COLO829 (cell line): ENCODE measurements at regions not wholly inside any gene's neighbourhood (a gene's known extent, or its start where the extent isn't known, plus 50 kb on each side); places are given as distances from the start of the nearest gene placed in this dataset.

Experiments used
- DNase-seq: peaks from one replicate; pipeline ENCODE4 v3.0.0; 2012; ENCODE audit warnings: low spot score

DNA sequence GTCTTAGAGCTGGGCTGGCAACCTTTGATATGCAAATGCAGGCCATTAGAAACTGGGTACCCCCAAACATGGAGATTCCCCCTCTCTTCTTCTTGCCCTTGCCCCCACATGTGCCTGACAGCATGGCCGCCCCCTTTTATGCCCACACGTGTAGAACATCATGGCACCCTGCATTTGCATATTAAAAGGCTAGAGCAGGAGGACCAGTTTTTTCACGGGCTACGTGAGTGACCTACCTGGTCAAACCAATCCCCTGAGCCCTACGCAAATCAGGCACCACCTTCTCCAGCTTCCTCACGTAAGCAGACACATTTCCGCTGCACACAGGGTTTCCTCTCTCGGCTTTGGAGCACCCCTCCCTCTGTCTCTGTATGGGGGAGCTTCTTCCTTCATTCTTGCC lies 110.9 kb upstream of the COPS8 start:
- no peak for DNase-seq

DNA sequence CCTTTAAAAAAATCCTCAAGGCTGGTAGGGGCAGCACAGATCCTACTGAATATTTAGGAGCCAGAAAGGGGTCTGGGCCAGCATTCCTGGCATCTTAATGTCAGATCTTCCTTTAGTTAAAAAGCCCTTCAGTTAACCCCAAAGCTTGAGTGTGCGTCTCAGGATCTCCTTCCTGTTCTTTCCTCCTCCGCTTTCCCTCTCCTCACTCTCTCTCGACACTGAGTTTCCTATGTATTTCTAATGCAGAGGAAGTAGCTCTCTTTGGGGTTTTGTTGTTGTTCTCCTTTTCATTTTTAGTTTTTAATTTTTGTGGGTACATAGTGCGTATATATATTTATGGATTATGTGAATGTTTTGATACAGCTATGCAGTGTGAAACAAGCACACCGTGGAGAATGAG lies 109.9 kb upstream of the COPS8 start:
- no peak for DNase-seq

DNA sequence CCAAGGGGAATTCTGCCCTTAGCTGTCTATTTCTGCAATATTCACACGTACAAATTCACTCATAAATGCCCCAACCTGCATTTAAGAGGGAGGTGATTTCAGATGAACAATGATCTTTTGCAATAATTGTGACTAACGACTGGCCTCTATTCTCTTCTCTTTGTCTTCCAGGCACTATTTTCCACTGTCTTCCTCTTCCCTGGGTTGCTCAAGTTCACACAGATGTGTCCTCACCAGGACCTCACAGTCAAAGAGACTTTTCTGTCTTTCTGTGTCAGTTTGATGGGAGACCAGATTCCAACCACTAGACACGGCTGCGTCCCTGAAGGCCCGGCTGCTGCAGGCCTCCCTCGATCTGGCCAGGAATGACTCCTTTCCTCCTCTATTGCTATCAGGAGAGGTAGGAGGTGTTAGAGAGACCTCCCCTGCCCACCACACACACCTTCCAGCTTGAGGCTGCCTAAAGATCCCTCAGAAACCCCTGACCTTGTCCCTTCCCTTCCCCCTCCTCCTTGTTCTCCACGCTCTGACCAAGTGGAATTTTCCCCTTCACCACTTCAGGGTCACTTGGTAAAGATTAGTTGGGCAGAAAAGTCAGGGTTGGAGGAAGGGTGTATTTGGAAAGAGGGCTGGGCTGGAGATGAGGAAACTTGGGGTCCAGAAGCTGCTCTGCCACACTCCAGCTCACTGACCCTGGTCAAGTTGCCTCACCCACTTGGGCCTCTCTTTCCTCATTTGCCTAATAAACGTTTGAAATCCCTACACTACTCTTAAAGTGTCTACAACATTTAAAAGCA lies 109.2 kb upstream of the COPS8 start:
- no peak for DNase-seq

DNA sequence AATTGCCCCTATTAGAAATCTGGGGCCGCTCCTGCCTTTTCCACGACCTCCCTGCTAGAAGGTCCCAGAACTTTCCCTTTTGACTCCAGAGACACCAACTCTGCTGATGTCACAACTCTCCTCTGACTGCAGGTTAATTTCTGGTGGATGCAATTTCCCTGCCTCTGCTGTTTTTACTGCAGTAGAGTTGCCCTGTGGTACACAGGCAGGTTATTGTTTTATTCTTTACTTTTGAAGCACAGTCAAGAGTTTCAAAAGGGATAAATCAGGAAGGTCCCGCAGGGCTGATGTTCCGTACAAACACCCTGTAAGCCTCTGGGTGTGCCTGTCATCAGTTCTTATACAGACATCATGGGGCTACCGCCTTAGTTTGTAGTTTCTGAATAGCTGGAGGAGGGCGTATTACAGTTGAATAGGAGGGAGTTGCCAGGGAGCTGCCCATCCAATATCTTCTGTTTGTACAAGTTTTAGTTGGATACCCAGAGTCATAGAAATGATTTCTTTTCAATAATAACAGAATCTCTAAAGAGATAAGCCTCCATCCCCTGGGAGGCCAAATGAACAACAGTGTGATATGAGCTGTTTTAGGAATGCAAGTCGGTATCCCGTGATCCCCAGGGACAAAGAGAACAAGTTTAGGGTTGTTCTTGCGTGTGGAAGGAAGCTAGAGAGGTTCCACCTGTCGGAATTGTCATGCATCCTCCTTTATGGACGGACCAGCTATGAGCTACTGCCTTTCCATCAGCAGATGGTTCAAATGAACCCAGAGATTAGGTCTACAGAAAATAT lies 108.4 kb upstream of the COPS8 start:
- DNase-seq, result no peak

DNA sequence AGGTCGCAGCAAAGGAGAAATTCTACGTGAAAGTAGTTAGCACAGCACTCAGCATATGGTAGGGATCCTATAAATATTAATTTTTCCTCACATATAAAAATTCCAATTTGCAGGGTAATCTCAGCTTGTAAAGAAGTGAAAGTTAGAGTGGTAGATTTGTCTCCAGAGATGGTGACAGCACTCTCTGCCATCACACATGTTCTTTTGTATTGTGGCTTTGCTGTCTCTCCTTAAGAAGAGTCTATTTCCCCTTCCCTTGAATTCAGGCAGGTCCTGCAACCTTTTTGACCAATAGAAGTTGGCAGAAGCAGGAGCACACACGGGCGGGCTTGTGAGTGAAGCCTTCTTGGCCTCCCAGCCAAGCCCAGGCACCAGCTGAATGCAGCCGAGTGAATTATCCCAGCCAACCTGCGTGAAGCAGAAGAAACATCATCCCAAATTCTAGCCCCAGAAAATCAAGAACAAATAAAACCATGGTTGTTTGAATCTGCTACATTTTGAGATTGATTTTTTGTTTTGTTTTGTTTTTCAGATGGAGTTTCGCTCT lies 107.8 kb upstream of the COPS8 start:
- no peak for DNase-seq

DNA sequence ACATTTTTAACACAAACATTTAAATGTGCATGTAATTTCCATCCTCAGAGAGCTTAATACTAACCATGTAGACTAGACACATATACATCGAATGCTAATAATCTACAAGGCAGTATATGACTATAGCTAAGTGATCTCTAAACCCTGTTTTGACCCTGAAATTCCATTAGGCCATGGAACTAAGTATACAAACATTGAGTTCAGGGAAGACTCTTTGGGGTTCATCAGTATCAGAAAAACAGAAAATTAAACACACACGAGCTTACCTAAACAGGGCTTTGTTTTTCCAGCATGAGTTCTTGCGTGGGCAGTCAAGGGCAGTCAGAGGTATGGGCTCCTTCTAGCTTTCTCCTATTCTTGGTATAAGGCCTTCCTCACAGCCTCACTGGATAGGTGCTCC lies 106.0 kb upstream of the COPS8 start:
- no peak for DNase-seq

DNA sequence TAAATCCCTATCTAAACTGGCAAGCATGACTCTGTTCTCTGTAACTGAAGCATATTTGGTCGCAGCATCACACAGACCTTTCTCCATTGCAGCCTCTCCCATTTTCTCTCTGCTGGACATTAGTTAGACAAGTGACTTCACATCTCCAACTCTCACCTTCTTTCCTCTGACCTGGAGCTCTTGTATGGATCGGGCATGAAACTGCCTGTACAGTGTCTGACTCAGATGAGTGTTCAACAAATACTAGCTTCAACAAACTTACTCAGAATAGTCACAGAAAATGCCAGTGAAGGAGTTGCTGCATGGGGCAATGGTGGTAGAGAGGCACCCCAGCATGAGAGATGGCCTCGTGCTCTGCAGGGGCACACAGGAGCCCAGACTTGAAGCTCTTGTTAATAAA lies 104.7 kb upstream of the COPS8 start:
- DNase-seq, result no peak

DNA sequence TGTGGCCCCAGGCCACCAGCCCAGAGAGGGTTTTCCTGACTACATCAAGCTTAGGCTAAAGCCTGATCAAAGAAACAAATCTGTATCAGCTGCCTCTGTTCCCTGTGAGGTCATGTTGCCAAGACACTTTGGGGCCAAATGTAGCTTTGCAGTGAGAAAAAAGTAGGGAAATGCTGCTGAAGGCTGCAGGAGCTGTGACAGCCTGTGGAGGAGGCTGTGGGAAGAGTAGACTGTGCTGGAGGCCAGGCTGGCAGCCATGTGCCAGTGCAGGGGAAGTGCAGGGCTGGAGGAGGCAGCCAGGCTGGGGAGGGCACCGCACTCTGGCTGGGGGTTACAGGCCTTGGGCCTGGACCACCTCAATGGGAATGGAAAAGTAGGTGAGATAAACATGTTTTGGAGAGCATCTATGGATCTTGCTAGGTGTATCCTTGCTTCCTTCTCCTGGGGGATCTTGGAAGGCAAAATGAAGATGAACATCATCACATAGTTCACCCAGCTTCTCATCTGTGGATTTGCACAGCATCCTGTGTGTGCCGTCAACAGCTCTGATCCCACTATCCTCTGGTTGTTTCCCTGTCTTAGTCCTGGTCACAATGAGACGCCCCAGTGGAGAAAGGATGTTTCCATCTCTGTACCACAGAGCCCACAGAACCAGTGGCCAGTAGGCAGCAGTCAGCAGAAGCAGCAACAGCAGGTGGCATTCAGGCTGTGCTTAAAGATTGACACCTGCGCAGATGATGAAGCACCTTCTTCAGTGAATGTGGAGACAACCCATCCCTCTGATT lies 103.8 kb upstream of the COPS8 start:
- no peak for DNase-seq

DNA sequence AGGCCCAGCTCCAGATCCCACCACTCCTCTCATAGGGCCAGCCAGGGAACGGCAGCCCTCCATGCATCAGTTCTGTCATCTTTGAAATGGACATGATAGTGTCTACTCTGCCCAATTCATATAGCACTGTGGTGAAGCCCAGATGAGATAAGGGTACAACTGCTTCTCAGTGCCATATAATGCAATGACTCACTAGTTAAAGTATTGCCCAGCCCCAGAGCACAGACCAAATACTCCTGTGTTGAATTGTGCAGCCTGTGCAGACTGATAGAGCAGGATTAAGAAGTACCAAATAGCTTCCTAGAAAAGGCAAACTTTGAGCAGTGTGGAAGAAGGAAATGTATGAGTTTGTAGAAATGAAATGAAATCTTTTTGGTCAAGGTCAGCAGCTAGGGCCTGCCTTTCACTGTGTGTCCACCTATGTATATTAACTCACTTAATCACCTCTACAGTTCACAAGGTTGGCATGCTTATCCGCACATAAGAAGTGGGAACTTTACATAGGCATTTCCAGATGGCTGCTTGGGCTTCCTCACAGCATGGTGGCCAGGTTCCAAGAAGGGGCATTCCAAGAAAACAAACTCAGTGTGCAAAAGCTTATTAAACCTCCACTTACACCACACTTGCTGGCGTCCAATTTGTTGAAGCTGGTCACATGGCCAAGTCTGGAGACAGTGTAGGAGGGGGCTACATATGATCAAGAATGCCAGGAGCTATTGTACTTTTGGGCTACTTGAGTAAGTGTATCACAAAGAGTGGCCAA lies 102.8 kb upstream of the COPS8 start:
- DNase-seq, result no peak

DNA sequence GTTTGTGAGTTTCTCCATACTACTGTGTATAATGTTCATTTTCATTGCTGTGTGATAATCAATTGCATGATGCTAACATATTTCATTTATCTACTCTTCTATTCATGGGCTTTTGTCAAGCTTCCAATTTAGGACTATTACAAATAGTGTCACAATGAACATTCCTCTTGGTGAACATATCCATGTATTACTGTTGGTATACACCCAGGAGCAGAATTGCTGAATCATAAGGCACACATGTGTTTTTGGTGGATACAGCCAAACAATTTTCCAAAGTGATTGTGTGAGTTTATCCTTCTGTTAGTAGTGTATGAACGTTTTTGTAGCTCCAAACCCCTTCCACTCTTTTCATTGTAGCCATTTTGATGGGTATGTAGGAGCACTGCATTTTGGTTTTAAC lies 101.6 kb upstream of the COPS8 start:
- no peak for DNase-seq

DNA sequence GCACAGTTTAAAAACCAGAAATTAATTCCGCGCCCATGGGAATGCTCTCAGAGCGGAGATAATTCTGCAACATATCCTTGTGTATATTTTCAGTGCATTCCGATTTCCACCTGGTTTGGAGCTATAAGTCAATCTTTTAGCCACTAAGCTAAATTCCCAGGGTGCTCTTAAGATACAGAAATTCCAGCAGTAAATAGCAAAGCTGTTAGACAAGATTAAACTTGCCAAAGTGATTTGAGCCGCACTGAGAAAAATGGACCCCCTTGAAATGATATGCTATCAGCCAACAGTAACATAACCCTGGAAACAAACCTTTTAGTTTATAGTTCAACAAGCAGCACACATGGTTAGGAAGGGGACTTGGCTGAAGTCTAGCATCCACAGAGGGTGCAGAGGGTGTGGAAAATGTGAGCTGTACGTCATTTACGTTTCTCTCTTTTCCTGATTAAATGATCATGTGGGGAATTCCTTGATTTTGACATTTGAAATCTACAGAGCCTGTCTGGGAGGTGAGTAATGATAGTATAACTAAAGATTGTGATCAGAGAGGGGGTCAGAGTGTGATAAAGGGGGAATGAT lies 99.8 kb upstream of the COPS8 start:
- no peak for DNase-seq

DNA sequence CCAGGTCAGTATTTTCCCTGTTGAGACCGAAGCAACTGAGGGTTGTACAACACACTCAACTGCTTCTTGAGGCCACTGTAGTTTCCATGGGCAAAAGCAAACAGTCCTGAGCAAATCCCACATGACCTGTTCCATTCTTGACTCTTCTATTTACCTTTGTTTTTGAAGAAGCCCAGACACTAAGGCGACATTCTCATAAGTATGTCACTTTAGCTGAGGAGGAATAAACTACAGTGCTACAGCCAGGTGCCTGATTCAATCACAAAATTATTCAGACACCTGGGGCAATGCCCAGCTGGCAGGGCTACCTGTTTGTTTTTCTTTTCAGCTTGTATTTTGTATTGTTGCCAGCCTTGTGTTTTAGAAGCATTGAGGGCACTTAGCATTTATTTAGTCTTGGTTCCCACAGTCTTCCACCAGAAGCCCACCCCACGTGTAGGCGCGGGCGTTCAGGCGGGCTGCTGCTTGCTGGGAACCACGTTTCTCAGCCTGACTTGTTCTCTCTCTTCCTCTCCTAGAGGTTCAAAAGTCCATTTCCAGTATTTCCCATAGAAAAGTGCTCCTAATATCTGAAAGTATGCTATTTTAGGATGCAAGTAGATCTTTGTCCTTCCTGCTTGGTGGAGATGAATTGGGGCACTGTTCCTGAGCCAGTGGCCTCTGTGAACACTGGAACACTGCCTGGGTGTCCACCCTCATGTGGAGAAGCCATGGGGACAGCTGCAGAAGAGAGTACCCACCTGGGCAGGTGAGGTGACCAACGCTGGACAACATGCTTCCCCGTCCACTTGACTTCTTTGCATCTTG lies 99.0 kb upstream of the COPS8 start:
- DNase-seq, result no peak

DNA sequence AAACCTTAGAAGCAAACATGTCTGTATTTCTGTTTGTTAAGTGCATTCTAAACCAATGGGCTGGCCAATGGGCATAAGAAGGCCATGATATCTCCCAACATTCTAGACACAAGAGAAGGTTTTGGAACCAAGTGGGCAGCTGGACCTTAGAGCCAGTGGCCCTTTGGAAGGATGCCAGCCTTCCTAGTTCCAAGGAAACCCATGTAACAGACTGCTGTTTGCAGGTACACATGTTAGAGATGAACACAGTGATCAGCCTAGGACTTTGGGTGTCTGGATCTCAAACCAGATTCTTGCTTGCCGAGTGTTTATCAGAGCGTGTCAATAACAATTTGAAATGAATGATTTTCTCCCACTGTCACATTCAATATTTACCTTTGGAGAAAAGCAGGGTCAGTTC lies 97.5 kb upstream of the COPS8 start:
- no peak for DNase-seq

DNA sequence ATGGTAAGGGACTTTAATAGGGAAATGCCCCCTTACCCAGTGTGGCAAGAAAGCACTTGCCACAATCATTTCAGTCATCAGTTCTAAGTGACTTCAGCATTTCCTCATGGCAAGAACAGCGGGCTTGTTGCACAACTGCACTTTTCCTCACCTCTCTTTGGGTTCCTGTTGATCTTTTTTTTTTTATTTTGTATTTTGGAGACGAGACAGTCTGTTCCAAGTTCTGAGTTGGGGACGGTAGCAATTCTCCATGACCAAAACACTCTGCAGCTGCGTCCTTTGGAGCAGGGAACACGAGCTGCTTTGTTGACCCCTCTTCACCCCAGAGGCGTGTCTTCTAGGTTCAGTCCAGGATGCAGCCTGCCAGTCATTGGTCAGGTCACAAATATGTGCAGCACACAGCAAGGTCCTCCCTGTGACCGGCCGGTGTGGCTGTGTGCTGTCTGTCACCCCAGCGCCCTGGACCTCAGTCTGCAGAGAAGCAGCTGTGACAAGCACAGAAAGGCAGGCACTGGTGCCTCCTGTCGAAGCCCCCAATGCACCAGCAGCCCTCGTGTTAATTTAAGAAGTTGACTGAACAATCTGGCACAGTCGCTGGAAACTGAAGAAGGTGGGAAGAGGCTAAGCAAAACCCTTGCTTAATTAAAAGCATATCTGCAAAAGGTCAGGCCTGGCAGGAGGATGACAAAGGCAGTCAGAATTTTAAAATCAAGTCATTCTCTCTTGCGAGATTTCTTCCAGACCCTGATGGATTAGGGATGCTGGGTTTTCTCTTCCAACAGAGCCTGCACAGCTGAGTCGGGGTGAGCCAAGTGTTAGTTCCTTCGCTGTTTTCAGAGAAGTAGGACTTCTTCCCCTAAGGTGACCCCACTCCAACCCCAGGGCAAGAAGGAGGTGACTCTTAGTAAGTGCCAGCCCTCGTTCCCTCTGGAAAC lies 96.7 kb upstream of the COPS8 start:
- DNase-seq, result no peak

DNA sequence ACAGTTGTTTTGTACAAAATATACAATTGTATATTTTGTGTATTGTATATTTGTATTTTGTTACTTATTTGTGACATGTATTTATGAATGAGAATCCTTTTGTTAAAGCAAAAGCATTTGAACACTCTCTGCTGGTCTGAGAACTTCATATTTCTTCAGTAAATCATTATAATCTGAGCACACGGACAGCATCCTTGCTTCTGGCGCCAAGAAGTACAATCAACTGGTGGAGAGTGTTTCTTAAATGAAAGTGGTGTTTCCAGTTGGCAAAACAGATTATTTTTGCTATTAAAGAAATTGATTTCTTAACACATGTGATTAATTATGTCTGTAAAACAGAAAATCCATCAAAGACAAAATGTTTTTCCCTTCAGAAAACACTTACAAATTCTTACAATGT lies 95.1 kb upstream of the COPS8 start:
- DNase-seq, result no peak

DNA sequence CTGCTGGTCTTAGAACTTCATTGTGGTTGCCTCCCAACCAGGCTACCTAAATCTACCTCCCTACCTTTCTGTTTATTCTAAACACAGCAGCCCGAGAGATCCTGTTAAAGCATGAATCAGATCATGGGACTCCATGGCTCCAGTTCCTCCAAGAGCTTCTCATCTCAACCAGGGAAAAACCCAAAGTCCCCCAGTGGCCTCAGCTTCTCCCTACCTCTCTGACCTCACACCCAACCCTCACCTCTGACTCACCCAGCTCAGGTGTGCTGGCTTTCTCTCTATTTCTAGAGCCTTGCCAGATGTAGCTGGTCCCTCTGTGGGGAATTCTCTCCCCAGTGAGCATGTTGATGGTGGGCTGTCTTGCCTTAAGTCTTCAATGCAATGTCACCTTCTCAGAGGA lies 93.8 kb upstream of the COPS8 start:
- DNase-seq, result no peak

DNA sequence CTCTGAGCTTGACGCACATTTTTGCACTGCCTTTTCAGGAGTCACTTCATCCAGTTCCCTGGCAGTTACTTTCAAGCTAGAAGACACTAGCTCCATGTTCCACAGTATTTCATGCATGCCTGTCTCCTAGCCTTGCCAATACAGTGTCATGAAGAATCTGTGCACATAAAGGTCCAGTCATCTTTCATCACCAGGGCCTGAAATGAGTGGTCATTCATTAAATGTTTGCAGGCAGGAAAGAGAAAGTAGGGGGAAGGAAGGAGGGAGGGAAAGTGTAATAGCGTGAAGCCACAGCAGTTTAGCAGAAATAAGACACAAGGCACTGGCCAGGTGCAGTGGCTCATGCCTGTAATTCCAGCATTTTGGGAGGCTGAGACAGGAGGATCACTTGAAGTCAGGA lies 92.4 kb upstream of the COPS8 start:
- no peak for DNase-seq

DNA sequence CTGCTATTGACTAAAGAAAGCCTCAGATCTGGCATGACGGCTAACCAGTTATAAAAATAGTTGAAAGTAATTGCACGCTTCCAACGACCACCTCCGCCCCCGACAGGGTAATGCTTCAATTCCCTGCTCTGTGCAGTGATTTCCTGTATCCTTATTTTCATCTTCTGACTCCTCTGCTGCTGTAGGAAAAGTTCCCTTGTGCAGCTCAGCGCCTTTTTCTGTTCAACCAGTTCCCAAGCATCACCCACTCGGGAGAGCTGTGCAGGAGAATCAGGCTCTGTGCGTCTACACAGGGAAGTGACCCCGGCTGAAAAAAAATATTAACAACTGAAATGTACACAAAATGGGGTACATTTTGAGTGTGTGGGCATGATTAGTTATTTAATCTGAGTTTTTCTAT lies 91.3 kb upstream of the COPS8 start:
- no peak for DNase-seq

DNA sequence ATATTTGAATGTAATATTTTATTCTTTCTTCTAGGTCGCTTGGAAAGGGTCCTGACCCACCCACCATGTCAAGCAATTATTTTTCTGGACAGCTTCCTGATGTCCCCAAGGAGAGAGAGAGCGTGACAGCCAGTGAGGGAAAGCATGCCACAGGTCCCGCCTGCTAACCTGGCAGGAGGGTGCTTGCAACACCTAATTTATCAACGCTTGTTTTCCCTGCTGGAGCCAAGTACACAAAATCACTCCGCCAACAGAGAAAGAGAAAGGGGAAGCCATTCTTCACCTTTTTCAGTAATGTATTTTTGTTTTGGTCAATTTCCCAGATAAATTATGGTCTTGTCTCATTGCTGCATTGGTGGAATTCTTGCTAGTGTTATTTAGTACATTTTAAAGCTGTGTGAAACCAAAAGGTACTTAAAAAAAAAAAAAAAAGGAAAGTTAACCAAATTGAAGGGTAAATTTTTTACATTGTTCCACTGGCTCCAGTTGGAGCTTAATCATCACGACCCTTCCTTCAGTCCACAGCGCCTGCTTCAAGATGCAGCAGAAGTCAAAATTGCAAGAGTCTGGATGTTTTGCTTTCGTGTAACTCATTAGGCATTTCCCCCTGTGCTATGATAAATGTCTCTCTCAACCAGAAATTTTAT lies 88.5 kb upstream of the COPS8 start:
- no peak for DNase-seq
